AG09309 (cell line): ENCODE measurements at regions not wholly inside any gene's neighbourhood (a gene's known extent, or its start where the extent isn't known, plus 50 kb on each side); places are given as distances from the start of the nearest gene placed in this dataset.
A peak's percentile ranks its signal among the peaks of the same experiment; 100 is the strongest.

Experiments used
- DNase-seq: peaks from one replicate; pipeline ENCODE4 v3.0.0-alpha.2; 2010; ENCODE audit warnings: low read depth
- H3K4me3 ChIP-seq: 2 replicates; pipeline ENCODE4 v1.5.1; 2011; ENCODE audit warnings: mild to moderate bottlenecking, low read depth, low read length, moderate library complexity; ENCODE audit not compliant: control insufficient read depth
- TF ChIP-seq, protein P1 (sequence below): IDR thresholded peaks from 2 replicates; pipeline ENCODE4 v1.5.1; 2011; ENCODE audit warnings: mild to moderate bottlenecking, low read depth, low read length, inconsistent platforms; ENCODE audit not compliant: insufficient read depth, control insufficient read depth; ENCODE audit errors: missing control alignments

DNA sequence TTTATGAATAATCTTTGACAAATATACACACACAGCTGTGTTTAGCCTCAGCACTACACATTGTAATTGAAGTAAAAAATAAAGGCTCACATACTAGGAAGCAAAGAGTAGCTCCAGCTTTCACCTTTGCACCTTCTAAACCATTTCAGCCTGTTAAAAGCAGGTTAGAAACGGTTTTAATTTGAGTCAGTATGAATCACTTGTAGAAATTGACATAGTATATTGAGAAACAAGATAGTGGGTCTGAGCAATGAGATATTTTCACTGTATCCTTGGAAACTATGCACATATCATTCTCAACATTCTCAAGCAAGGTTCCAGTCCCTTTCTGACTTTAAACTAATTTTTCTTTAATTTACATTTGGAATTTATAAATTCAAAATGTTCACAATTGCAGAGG, 380.3 kb downstream of the AASDHPPT start:
- TF ChIP-seq, protein P1, sequence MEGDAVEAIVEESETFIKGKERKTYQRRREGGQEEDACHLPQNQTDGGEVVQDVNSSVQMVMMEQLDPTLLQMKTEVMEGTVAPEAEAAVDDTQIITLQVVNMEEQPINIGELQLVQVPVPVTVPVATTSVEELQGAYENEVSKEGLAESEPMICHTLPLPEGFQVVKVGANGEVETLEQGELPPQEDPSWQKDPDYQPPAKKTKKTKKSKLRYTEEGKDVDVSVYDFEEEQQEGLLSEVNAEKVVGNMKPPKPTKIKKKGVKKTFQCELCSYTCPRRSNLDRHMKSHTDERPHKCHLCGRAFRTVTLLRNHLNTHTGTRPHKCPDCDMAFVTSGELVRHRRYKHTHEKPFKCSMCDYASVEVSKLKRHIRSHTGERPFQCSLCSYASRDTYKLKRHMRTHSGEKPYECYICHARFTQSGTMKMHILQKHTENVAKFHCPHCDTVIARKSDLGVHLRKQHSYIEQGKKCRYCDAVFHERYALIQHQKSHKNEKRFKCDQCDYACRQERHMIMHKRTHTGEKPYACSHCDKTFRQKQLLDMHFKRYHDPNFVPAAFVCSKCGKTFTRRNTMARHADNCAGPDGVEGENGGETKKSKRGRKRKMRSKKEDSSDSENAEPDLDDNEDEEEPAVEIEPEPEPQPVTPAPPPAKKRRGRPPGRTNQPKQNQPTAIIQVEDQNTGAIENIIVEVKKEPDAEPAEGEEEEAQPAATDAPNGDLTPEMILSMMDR, result no peak
- no peak overlapping the region for H3K4me3 ChIP-seq
- peak; percentile 57 for DNase-seq

DNA sequence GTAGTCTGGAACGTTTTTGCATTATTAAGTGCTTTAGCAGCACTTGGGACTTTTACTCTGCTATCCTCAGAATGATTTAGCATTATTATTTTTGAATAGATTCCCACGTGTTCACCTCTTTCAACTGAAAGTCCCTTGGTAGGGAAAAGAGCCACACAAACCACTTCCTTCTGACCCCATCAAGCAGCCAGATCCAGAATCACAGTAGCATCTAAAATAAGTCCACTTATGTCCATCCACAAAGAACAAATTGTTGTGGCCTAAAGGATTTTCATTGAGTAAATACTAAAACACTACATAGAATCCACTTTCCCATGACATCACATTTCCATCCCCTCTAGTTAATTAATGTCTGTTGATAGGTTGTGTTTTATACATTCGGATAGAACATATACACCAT, 381.7 kb downstream of the AASDHPPT start:
- H3K4me3 ChIP-seq, result no peak overlapping the region
- no peak for DNase-seq
- TF ChIP-seq, protein P1, result no peak

DNA sequence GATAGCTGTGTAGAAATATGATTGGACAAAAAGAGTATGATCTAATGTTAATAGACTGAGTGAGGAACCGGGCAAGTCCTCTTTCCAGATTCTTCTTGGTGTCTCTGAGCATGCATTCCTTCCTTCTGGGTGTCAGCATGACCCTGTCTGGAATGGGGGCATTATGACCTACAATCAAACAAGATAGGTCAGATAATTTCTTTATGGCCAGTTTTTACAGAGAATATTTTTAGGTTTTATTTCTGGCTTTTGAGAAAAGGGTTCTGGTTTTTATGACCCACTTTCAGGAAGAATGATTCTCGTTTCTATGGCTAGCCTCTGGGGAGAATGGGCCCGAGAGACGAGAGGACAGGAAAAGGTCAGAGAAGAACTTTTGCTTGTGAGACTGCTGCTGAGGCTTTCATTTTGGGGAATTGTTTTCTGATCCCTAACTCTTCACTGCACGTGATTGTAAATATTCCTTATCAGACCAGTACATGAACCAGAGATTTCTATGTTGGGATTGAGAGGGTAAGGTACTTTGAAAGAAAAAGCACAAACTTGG, 383.8 kb downstream of the AASDHPPT start:
- TF ChIP-seq, protein P1, result no peak
- no peak overlapping the region for H3K4me3 ChIP-seq
- no peak for DNase-seq

DNA sequence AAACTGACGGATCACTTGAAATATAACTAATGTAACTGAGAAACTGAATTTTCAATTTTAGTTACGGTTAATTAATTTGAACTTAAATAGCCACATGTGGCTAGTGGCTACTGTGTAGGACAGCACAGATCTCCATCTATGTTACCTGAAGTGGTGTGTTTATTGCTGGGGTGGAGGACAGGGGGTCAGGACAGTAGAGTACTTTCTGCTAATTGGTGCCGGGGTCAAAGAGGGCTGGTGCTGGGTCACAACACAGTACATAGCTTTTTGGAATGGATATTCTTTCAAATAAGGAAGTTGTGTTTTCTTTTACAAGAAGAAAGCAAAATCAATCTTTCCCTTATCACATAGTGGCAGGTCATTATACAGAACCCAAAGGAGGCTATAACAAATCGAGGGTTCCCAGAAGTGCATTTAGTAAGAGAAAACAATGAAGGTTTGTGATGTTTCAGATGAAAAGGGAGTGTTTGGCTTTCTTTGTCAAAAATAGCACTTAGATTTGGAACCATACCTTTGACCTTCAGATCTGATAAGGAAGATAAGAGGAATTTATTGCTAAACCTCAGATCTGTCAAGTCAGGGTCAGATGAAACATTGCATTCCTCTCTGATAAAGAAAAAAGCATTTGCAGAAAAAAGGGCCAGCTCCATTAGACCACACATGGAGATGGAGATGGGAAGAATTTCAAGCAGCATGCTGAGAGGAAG, 384.5 kb downstream of the AASDHPPT start:
- TF ChIP-seq, protein P1, result no peak
- DNase-seq, result no peak
- no peak overlapping the region for H3K4me3 ChIP-seq

DNA sequence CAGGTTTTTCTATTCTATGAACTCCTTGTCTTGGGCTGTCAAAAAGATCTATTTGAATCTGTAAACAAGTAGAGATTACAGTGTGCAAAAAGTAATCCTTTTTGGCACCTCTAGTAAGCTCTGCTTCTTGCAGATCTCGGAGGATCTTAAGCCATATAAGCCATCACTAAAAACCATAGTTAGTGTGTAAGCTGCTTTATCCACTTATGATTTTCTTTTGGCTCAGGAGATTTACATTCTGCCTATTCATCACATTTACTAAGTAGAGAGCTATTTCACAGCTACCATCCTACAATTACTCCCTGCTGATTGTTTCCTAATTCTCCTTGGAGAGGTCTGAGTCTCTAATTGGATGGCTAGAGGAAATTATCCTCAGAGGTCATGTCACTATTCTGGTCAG, 385.7 kb downstream of the AASDHPPT start:
- no peak for DNase-seq
- TF ChIP-seq, protein P1, result no peak
- no peak overlapping the region for H3K4me3 ChIP-seq

DNA sequence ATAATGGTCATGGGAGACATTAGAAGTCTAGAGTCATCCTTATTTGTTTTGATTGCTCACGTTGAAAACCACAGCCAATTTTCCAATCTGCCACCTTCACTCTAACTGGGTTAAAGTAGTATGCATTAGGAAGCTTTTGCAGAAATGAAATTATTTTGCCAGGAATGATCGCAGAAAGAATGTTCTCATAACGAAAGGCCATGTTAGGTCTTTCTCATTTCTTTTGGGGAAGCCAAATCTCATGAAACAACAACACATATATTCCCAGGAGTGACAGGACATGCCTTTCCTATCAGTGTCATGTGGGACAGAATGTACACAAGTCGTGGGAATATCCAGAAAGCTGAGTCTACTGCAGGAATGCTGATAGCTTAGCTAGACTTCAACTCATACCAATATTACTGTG, 386.3 kb downstream of the AASDHPPT start:
- no peak overlapping the region for H3K4me3 ChIP-seq
- no peak for DNase-seq
- TF ChIP-seq, protein P1, result no peak
